Suprapubic skin (tissue), 4 donors: ENCODE measurements at regions not wholly inside any gene's neighbourhood (a gene's known extent, or its start where the extent isn't known, plus 50 kb on each side); places are given as distances from the start of the nearest gene placed in this dataset.

Source experiments
- DNase-seq, 2 donors: peaks; one replicate each; pipeline ENCODE4 v3.0.0-alpha.2; 2019; ENCODE audit warnings: low spot score in 2 of 2
- H3K27ac ChIP-seq: fragments of 200-600 bp; sonication (generic); one replicate; pipeline ENCODE4 v1.5.1; 2019
- H3K27me3 ChIP-seq: fragments of 200-600 bp; sonication (generic); one replicate; pipeline ENCODE4 v1.5.1; 2019
- H3K36me3 ChIP-seq: fragments of 200-600 bp; sonication (generic); one replicate; pipeline ENCODE4 v1.5.1; 2019
- H3K4me1 ChIP-seq: fragments of 200-600 bp; sonication (generic); one replicate; pipeline ENCODE4 v1.5.1; 2019
- H3K4me3 ChIP-seq: fragments of 200-600 bp; sonication (generic); one replicate; pipeline ENCODE4 v1.5.1; 2019; ENCODE audit warnings: mild to moderate bottlenecking
- H3K9me3 ChIP-seq: fragments of 200-600 bp; sonication (generic); one replicate; pipeline ENCODE4 v1.5.1; 2019
- CTCF ChIP-seq, 2 donors: fragments of 200-600 bp in 1 of 2; fragments of 450-650 bp in 1 of 2; sonication (generic) in 1 of 2; IDR thresholded peaks; one replicate each; pipeline ENCODE4 v1.5.1; 2016 to 2019; ENCODE audit warnings: antibody characterized with exemption in 2 of 2, mild to moderate bottlenecking in 1 of 2, moderate library complexity in 1 of 2
- EP300 ChIP-seq: sonication (generic); formaldehyde crosslinking; IDR thresholded peaks from one replicate; pipeline ENCODE4 v1.6.1; 2017; ENCODE audit warnings: antibody characterized with exemption
- POLR2A ChIP-seq, 2 donors: fragments of 450-650 bp; IDR thresholded peaks; one replicate each; pipeline ENCODE4 v1.6.1; 2017; ENCODE audit warnings: antibody characterized with exemption in 2 of 2, mild to moderate bottlenecking in 2 of 2, moderate library complexity in 2 of 2
- POLR2AphosphoS5 ChIP-seq, 3 donors: sonication (generic); formaldehyde crosslinking; IDR thresholded peaks; one replicate each; pipeline ENCODE4 v1.6.1; 2017; ENCODE audit warnings: antibody characterized with exemption in 3 of 3
- WGBS: methylation state at CpG from one replicate; pipeline ENCODE4 v1.1.5; 2018; 5-methylcytosine and 5-hydroxymethylcytosine counted together

- H3K4me1 ChIP-seq, result no peaks in the 10 kb centered on the region
- H3K27me3 ChIP-seq, result no peaks in the 10 kb centered on the region
- TF ChIP-seq POLR2A (IDR thresholded peaks at IDR 0.05) (no peak), POLR2AphosphoS5 (IDR thresholded peaks at IDR 0.05) (no peak)
- no peaks in the 10 kb centered on the region for H3K9me3 ChIP-seq
- DNase-seq, result no peak
- no peak overlapping the region for H3K27ac ChIP-seq
- no peak overlapping the region for H3K4me3 ChIP-seq
- H3K36me3 ChIP-seq, result no peaks in the 10 kb centered on the region
- 60% methylated on average over 6 of the region's 6 CpGs for WGBS
Observed at GRCh38 chr7:79790656-79791262, 337.3 kb upstream of the MAGI2 start.

- Histone ChIP-seq H3K27me3 (no peaks in the 10 kb centered on the region), H3K9me3 (no peaks in the 10 kb centered on the region), H3K36me3 (no peaks in the 10 kb centered on the region), H3K4me3 (no peak overlapping the region), H3K4me1 (no peaks in the 10 kb centered on the region), H3K27ac (no peak overlapping the region)
- DNase-seq, result no peak
- WGBS, result 6% methylated on average over 2 of the region's 2 CpGs
- TF ChIP-seq POLR2A (IDR thresholded peaks at IDR 0.05), result no peak
- TF ChIP-seq CTCF (IDR thresholded peaks at IDR 0.05), result no peak
- TF ChIP-seq EP300, result no peak
- no peak for TF ChIP-seq POLR2AphosphoS5 (IDR thresholded peaks at IDR 0.05)
Observed at GRCh38 chr7:79789584-79790345, 336.3 kb upstream of the MAGI2 start.

GRCh38 chr7:79787623-79788022 is 334.2 kb upstream of the MAGI2 start:
- no peaks in the 10 kb centered on the region for H3K36me3 ChIP-seq
- DNase-seq, result no peak
- H3K27ac ChIP-seq, result no peak overlapping the region
- no peak for TF ChIP-seq EP300
- TF ChIP-seq POLR2A (IDR thresholded peaks at IDR 0.05), result no peak
- TF ChIP-seq POLR2AphosphoS5 (IDR thresholded peaks at IDR 0.05), result no peak
- no peak for TF ChIP-seq CTCF (IDR thresholded peaks at IDR 0.05)
- H3K9me3 ChIP-seq, result no peaks in the 10 kb centered on the region
- no peaks in the 10 kb centered on the region for H3K4me1 ChIP-seq
- WGBS, result 62% methylated on average over 3 of the region's 3 CpGs
- no peak overlapping the region for H3K4me3 ChIP-seq
- no peaks in the 10 kb centered on the region for H3K27me3 ChIP-seq

GRCh38 chr7:79787096-79787495 is 333.6 kb upstream of the MAGI2 start:
- H3K4me3 ChIP-seq, result no peak overlapping the region
- no peak for DNase-seq
- no peaks in the 10 kb centered on the region for H3K4me1 ChIP-seq
- no peaks in the 10 kb centered on the region for H3K9me3 ChIP-seq
- H3K27me3 ChIP-seq, result no peaks in the 10 kb centered on the region
- H3K36me3 ChIP-seq, result no peaks in the 10 kb centered on the region
- 54% methylated on average over 2 of the region's 2 CpGs for WGBS
- no peak for TF ChIP-seq EP300
- no peak for TF ChIP-seq POLR2A (IDR thresholded peaks at IDR 0.05)
- no peak for TF ChIP-seq CTCF (IDR thresholded peaks at IDR 0.05)
- TF ChIP-seq POLR2AphosphoS5 (IDR thresholded peaks at IDR 0.05), result no peak
- H3K27ac ChIP-seq, result no peak overlapping the region

- Histone ChIP-seq H3K27me3 (no peaks in the 10 kb centered on the region), H3K27ac (no peak overlapping the region), H3K4me3 (no peak overlapping the region), H3K4me1 (no peaks in the 10 kb centered on the region), H3K36me3 (no peaks in the 10 kb centered on the region), H3K9me3 (no peaks in the 10 kb centered on the region)
- TF ChIP-seq POLR2AphosphoS5 (IDR thresholded peaks at IDR 0.05) (no peak), POLR2A (IDR thresholded peaks at IDR 0.05) (no peak), EP300 (no peak), CTCF (IDR thresholded peaks at IDR 0.05) (no peak)
- DNase-seq, result no peak
- 33% methylated on average over 5 of the region's 5 CpGs for WGBS
Observed at GRCh38 chr7:79786187-79786586, 332.7 kb upstream of the MAGI2 start.
